Amniotic stem cell (primary cell): ENCODE measurements at regions not wholly inside any gene's neighbourhood (a gene's known extent, or its start where the extent isn't known, plus 50 kb on each side); places are given as distances from the start of the nearest gene placed in this dataset.

Experiments used
- DNase-seq: peaks from one replicate; lab custom pipeline; 2025; lab: John Stamatoyannopoulos, UW

GRCh38 chr1:60126723-60127122 is 53.2 kb upstream of the C1orf87 start:
- DNase-seq: no peak
